Activated CD4-positive, alpha-beta T cell treated with anti-CD3 and anti-CD28 coated beads, Interleukin-2, amount 10 ng/mL, durations not matched to agents 24 days and 14 days (primary cell): ENCODE measurements at regions not wholly inside any gene's neighbourhood (a gene's known extent, or its start where the extent isn't known, plus 50 kb on each side); places are given as distances from the start of the nearest gene placed in this dataset.

Experiments
- DNase-seq: peaks from one replicate; pipeline ENCODE4 v3.0.0; 2022
- H3K27ac Mint-ChIP-seq: one replicate; pipeline ENCODE4 v1.8.0; 2022; ENCODE audit warnings: mild to moderate bottlenecking, mixed read lengths
- H3K27me3 Mint-ChIP-seq: one replicate; pipeline ENCODE4 v1.8.0; 2022; ENCODE audit warnings: mixed read lengths
- H3K36me3 Mint-ChIP-seq: one replicate; pipeline ENCODE4 v1.8.0; 2022; ENCODE audit warnings: low read depth, mild to moderate bottlenecking, mixed read lengths
- H3K4me1 Mint-ChIP-seq: one replicate; pipeline ENCODE4 v1.8.0; 2021; ENCODE audit warnings: mixed read lengths
- H3K4me3 Mint-ChIP-seq: one replicate; pipeline ENCODE4 v1.8.0; 2022; ENCODE audit warnings: mild to moderate bottlenecking, moderate library complexity, mixed read lengths
- H3K9me3 Mint-ChIP-seq: one replicate; pipeline ENCODE4 v1.8.0; 2021; ENCODE audit warnings: mixed read lengths
- intact Hi-C: fragments of 100-400 bp; cut with micrococcal nuclease; formaldehyde crosslinking; loops from one replicate; pipeline ENCODE4 v1.15.1; 2023

DNA sequence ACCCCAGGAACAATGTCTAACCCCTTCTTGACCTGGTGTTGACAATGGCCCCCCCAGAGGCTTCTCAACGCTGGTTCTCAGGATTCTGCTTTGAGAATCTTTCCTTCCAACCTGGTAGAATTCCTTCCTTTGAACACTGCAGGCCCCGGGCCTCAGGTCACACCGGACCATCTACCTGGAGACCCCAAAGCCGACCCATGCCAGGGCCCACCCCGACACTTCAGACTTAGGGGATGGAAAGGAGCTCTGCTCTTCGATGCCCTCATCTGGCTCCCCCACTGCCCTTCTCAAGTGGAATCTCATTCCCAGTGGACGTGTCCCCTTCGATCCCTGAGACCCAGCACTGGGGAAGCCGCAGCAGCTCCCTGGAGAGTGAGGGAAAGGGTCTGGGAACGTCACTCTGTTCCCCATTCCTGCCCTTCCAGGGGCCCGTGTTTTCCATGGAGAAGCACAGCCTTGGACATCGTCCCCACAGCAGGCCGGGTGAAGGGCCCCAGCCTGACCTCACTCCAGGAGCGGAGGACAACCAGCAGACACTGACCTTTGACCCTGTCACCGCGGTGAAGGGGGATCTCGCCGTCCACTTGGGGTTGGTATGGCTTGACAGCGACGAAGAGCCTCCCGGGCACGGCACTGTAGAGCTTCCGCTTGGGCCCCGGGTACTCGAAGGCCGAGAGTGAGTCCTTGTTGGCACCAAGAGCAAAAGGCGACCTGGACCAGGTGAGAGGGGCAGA, 408.3 kb downstream of the CTTN start:
- no peak for DNase-seq
- Mint-ChIP-seq H3K27me3 (peaks cover 3% of the 10 kb centered on the region), H3K4me1 (no peaks in the 10 kb centered on the region), H3K4me3 (no peak overlapping the region), H3K27ac (no peak overlapping the region), H3K9me3 (peaks cover 3% of the 10 kb centered on the region), H3K36me3 (no peaks in the 10 kb centered on the region)
- intact Hi-C loops: no loop called here

DNA sequence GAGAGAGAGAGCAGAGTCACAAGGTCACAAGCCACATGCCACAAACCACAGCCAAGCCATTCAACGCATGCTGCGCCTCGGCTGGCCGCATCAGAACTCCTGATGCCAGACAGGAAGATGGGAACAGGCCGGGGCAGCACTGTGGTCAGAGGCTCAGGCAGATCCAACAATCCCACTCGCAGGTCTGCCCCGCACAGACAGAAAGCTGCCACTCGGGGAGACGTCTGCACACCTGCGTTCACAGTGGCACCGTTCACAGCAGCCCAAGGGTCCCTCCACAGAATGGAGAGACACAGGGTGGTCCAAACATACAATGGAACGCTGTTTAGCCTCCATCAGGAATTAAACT, 408.8 kb downstream of the CTTN start:
- no peak for DNase-seq
- Mint-ChIP-seq H3K27me3 (peaks cover 3% of the 10 kb centered on the region), H3K4me1 (no peaks in the 10 kb centered on the region), H3K9me3 (peaks cover 3% of the 10 kb centered on the region), H3K4me3 (no peak overlapping the region), H3K27ac (no peak overlapping the region), H3K36me3 (no peaks in the 10 kb centered on the region)
- intact Hi-C loops: no loop called here

- Mint-ChIP-seq H3K27me3 (no peaks in the 10 kb centered on the region), H3K4me1 (no peaks in the 10 kb centered on the region), H3K4me3 (no peak overlapping the region), H3K9me3 (no peaks in the 10 kb centered on the region), H3K27ac (no peak overlapping the region), H3K36me3 (no peaks in the 10 kb centered on the region)
- DNase-seq: no peak
- intact Hi-C loops: no loop called here
These were observed 410.5 kb downstream of the CTTN start for GRCh38 chr11:70808686-70809375.

DNA sequence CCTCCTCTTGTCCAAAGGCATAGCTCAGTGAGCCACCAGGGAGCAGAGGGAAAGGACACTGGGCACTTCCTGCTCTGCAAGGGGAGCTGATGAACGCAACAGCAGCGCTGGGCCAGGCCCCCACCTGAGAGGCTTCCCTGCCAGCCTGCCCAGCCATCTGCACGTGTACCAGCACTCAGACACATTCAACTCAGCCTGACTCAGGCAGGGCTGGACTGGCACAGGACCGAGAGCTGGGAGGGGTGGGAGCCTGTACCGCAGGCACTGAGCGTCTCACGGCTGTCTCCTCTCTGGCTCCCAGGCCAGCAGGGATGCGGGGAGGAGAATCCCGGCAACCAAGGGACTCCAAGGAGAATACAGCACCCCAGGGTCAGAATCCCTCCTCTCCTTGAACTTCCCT, 411.8 kb downstream of the CTTN start:
- Mint-ChIP-seq H3K27me3 (no peaks in the 10 kb centered on the region), H3K27ac (no peak overlapping the region), H3K4me1 (no peaks in the 10 kb centered on the region), H3K4me3 (no peak overlapping the region), H3K36me3 (no peaks in the 10 kb centered on the region), H3K9me3 (no peaks in the 10 kb centered on the region)
- no peak for DNase-seq
- intact Hi-C loops: no loop called here

DNA sequence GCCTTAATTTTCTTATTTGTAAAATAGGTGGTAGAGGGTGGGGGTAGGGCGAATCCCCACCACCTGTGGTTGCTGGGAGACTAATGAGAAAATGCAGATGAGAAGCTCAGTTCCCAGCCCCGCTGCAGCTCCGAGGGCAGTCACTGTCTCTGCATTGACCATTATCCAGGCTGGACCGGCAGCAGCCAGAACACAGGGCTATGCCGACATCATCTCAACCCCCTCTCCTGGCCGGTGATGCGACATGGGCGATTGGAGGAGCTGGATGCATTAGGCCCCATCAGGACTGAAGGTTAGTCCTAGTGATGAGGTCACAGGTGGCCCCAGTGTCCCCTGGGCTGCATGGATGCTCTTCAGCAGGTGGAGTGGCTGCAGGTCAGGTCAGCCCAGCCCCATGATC, 412.4 kb downstream of the CTTN start:
- Mint-ChIP-seq H3K9me3 (no peaks in the 10 kb centered on the region), H3K4me1 (no peaks in the 10 kb centered on the region), H3K27me3 (no peaks in the 10 kb centered on the region), H3K4me3 (no peak overlapping the region), H3K27ac (no peak overlapping the region), H3K36me3 (no peaks in the 10 kb centered on the region)
- DNase-seq: no peak
- intact Hi-C loops: no loop called here

DNA sequence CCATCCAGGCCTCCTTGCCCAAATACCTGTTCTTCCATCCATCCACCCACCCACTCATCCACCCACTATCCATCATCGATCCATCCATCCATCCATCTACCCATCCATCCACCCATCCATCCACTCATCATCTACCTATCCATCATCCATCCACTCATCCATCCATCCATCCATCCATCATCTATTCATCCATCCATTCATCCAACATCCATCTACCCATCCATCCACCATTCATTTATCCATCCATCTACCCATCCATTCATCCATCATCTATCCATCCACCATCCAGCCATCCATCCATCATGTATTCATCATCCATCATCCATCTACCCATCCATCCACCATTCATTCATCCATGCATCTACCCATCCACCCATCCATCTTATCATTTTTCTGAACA, 413.2 kb downstream of the CTTN start:
- intact Hi-C loops: no loop called here
- DNase-seq: no peak

DNA sequence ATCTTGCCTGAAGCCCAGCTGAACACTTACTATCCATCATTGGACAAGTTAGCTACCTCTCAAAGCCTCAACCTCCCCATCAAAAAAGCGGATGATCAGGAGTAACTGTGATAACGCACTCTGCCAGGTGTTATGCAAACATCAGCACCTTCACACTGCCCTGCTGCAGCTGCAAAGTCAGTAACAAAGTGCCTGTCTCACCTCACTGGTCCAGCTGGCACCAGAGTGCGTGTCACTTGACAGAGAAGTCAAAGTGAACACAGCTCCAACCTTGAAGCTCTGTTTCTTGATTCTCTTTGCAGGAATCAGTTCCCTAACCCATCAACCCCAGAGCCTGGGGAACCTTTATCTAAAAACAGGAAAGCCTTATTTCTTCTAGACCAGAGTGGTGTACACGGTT, 413.6 kb downstream of the CTTN start:
- Mint-ChIP-seq H3K9me3 (no peaks in the 10 kb centered on the region), H3K4me1 (no peaks in the 10 kb centered on the region), H3K4me3 (no peak overlapping the region), H3K36me3 (no peaks in the 10 kb centered on the region), H3K27me3 (no peaks in the 10 kb centered on the region), H3K27ac (no peak overlapping the region)
- intact Hi-C loops: no loop called here
- DNase-seq: no peak

More for the DNA sequence above, 413.2 kb downstream of the CTTN start:
- H3K27ac Mint-ChIP-seq: no peak overlapping the region
- no peaks in the 10 kb centered on the region for H3K9me3 Mint-ChIP-seq
- no peaks in the 10 kb centered on the region for H3K27me3 Mint-ChIP-seq
- no peak overlapping the region for H3K4me3 Mint-ChIP-seq
- H3K4me1 Mint-ChIP-seq: no peaks in the 10 kb centered on the region
- no peaks in the 10 kb centered on the region for H3K36me3 Mint-ChIP-seq

DNA sequence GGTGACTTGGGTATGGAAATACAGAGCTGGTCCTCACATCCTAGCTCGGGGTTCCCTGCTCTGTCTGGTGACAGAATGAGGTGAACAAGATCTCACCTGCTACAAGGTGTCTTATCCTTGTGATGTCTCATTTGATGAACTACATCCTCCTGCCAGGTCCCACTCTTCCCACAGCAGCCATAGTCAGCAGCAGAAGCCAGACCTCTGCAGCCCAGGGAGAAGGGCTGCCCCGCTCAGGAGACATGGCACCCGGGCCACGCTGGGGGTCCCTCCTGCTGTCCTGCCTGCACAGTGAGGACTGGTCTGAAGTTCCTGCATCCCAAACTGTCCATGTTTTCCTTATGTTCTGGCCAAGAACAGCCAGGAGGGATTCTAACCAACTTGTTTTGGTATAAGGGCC, 414.1 kb downstream of the CTTN start:
- intact Hi-C loops: no loop called here

DNA sequence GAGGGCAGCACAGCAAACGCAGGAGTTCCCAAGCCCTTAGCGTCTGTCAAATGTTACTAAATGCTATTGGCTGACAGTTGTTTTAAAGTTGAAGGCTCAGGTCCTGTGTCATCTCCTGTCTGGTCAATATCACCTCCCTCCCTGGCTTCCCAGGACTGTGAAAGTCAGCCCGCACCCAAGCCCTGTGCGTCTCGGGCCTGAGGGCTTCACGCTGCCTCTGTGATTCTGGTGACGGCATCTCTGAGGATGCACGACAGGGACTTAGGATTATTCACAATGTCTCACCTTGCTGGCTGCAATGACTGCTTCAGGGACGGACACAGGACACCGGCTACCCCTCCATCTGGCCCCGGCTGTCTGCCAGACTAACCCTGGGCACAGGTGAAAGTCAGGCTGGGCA, 415.3 kb downstream of the CTTN start:
- H3K9me3 Mint-ChIP-seq: no peaks in the 10 kb centered on the region
- no peaks in the 10 kb centered on the region for H3K4me1 Mint-ChIP-seq
- no peak for DNase-seq
- no peak overlapping the region for H3K4me3 Mint-ChIP-seq
- H3K36me3 Mint-ChIP-seq: no peaks in the 10 kb centered on the region
- intact Hi-C loops: no loop called here
- H3K27me3 Mint-ChIP-seq: no peaks in the 10 kb centered on the region
- H3K27ac Mint-ChIP-seq: no peak overlapping the region

More for the DNA sequence above, 414.1 kb downstream of the CTTN start:
- Mint-ChIP-seq H3K36me3 (no peaks in the 10 kb centered on the region), H3K9me3 (no peaks in the 10 kb centered on the region), H3K27me3 (no peaks in the 10 kb centered on the region), H3K4me3 (no peak overlapping the region), H3K4me1 (no peaks in the 10 kb centered on the region), H3K27ac (no peak overlapping the region)
- no peak for DNase-seq

- Mint-ChIP-seq H3K36me3 (no peaks in the 10 kb centered on the region), H3K9me3 (no peaks in the 10 kb centered on the region), H3K4me1 (no peaks in the 10 kb centered on the region), H3K4me3 (no peak overlapping the region), H3K27ac (no peak overlapping the region), H3K27me3 (no peaks in the 10 kb centered on the region)
- DNase-seq: no peak
- intact Hi-C loops: no loop called here
These were observed 417.1 kb downstream of the CTTN start for GRCh38 chr11:70815485-70815832.

DNA sequence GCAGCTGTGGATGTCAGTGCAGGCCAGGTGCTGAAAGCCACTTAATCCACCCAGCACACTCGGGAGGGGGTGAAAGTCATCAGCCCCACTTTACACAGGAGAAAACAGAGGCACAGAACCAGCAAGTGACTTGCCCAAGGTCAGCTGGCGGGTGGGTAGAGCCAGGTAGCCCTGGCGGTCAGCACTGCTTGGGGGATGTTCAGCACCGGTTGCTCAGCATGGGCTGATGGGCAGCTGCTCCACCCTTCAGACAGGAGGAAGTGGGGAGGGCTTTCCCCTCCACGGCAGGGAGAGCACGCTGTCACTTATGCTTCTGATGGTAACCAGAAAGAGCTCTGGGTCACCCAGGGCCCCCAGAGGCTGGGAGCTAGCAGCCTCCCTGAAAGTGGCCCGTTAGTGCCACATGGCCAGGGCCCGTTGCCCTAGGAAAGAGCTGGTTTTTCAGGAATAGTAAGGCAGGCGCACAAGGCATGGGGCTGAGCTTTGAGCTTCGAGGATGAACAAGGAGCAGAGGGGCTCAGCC, 417.9 kb downstream of the CTTN start:
- no peaks in the 10 kb centered on the region for H3K27me3 Mint-ChIP-seq

DNA sequence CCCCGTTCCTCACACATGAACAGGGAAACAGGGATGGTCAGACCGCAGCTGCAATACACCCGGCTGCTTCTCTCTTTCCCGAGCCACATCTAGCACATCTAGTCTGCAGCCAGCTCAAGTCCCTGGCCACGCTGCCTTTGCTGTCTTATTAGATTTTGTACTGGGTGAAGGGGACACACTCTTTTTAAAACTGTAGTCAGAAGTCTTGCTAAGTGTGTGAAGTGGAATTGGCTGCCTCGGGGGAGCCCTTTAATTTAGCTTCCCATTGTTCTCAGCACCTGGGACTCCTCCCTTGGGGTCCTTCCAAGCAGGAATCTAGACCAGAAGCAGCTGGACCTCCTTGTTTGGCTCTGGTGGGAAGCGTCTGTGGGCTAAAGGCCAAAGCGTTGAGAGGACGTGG, 420.0 kb downstream of the CTTN start:
- no peaks in the 10 kb centered on the region for H3K27me3 Mint-ChIP-seq
- no peaks in the 10 kb centered on the region for H3K9me3 Mint-ChIP-seq
- H3K4me1 Mint-ChIP-seq: no peaks in the 10 kb centered on the region
- intact Hi-C loops: no loop called here
- no peak overlapping the region for H3K4me3 Mint-ChIP-seq
- no peak for DNase-seq
- H3K36me3 Mint-ChIP-seq: no peaks in the 10 kb centered on the region
- H3K27ac Mint-ChIP-seq: no peak overlapping the region

More for the DNA sequence above, 417.9 kb downstream of the CTTN start:
- Mint-ChIP-seq H3K4me3 (no peak overlapping the region), H3K27ac (no peak overlapping the region), H3K9me3 (no peaks in the 10 kb centered on the region), H3K4me1 (no peaks in the 10 kb centered on the region), H3K36me3 (no peaks in the 10 kb centered on the region)
- no peak for DNase-seq
- intact Hi-C loops: no loop called here

GRCh38 chr11:70819022-70819421, 420.7 kb downstream of the CTTN start:
- no peaks in the 10 kb centered on the region for H3K9me3 Mint-ChIP-seq
- DNase-seq: no peak
- intact Hi-C loops: no loop called here
- H3K36me3 Mint-ChIP-seq: no peaks in the 10 kb centered on the region
- H3K4me3 Mint-ChIP-seq: no peak overlapping the region
- peaks cover 5% of the 10 kb centered on the region for H3K27me3 Mint-ChIP-seq
- no peak overlapping the region for H3K27ac Mint-ChIP-seq
- no peaks in the 10 kb centered on the region for H3K4me1 Mint-ChIP-seq

DNA sequence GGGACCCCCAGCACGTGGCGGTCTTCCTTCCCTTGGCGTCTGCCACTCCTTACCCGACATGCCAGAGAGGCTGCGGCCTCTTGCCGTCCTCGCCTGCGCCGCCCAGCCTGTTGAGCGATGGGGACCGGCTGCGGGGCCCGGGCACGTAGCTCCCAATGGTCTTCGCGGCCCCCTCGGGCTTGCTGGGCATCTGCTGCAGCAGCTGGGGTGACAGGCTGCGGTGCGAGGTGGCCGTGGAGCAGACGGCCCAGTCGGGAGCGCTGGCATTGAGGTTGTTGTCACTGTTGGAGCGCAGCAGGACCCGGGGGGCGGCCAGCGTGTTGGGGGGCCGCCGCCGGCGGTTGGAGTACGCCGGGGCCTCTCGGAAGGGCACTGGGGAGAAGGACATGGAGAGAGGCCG, 422.0 kb downstream of the CTTN start:
- no peaks in the 10 kb centered on the region for H3K4me1 Mint-ChIP-seq
- no peak for DNase-seq
- peaks cover 15% of the 10 kb centered on the region for H3K27me3 Mint-ChIP-seq
- H3K27ac Mint-ChIP-seq: no peak overlapping the region
- no peak overlapping the region for H3K4me3 Mint-ChIP-seq
- H3K36me3 Mint-ChIP-seq: no peaks in the 10 kb centered on the region
- H3K9me3 Mint-ChIP-seq: no peaks in the 10 kb centered on the region
- intact Hi-C loops: no loop called here

- Mint-ChIP-seq H3K27ac (no peak overlapping the region), H3K4me1 (no peaks in the 10 kb centered on the region), H3K27me3 (peaks cover 19% of the 10 kb centered on the region), H3K4me3 (no peak overlapping the region), H3K9me3 (no peaks in the 10 kb centered on the region), H3K36me3 (no peaks in the 10 kb centered on the region)
- no peak for DNase-seq
- intact Hi-C loops: no loop called here
These were observed 422.4 kb downstream of the CTTN start for GRCh38 chr11:70820712-70821111.
